Ovary (tissue), 3 donors: ENCODE measurements at regions not wholly inside any gene's neighbourhood (a gene's known extent, or its start where the extent isn't known, plus 50 kb on each side); places are given as distances from the start of the nearest gene placed in this dataset.
"Not testable (repeated sequence)": the region's sequence is repeated elsewhere in the genome, so short reads cannot be mapped to it uniquely, and the experiment has no call there.

Experiments
- EP300 ChIP-seq: sonication (generic); formaldehyde crosslinking; IDR thresholded peaks from one replicate; pipeline ENCODE4 v1.6.1; 2017; ENCODE audit warnings: antibody characterized with exemption
- POLR2A ChIP-seq: fragments of 450-650 bp; IDR thresholded peaks from one replicate; pipeline ENCODE4 v1.6.1; 2017; ENCODE audit warnings: antibody characterized with exemption, mild to moderate bottlenecking, moderate library complexity
- TF ChIP-seq, protein P1 (sequence below), 3 donors: fragments of 450-650 bp in 2 of 3; fragments of 200-600 bp in 1 of 3; IDR thresholded peaks; one replicate each; pipeline versions ENCODE4 v1.5.1 to v1.8.0; 2016 to 2022; ENCODE audit warnings: antibody characterized with exemption in 3 of 3, mild to moderate bottlenecking in 1 of 3
- donor health status: DM: no; HTN: no; CAD: no.

DNA sequence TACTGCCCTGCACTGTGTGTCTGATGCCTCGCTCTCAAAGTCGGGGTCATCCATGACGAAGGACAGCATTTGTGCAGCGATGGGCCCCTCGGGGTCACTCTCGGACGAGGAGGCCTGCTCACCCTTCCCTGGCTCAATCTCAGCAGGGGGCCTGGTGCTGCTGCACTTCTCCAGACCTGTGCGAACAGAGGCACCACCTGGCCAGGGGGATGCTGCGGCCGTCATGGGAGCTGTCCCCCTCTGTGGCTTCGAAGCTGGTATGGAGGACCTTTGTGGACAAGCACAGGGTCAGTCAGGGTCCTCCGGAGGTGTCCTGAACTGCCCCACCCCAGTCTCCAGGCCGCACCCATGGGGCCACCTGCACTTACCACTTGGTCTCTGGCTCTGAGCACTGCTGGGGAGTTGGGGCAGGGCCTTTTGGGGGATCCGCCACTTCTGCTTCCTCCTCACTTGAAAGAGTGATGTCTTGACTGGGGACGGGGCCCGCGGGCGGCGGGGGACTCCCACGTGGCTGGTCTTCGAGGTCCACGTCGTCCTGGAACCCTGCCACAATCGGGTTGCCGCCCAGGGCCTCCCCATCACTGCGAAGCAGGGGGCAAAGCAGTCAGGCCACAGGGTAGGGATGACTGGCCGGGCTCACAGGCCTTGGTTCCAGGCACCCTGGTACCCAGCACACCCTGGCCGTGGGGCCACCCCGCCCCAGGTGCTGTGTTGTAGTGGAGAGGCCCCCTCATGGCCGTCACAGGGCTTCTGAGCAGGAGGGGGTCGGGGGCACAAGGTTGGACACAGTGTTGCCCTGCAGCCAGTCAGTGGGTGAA, 306.7 kb downstream of the CCDC74A start:
- TF ChIP-seq, protein P1, sequence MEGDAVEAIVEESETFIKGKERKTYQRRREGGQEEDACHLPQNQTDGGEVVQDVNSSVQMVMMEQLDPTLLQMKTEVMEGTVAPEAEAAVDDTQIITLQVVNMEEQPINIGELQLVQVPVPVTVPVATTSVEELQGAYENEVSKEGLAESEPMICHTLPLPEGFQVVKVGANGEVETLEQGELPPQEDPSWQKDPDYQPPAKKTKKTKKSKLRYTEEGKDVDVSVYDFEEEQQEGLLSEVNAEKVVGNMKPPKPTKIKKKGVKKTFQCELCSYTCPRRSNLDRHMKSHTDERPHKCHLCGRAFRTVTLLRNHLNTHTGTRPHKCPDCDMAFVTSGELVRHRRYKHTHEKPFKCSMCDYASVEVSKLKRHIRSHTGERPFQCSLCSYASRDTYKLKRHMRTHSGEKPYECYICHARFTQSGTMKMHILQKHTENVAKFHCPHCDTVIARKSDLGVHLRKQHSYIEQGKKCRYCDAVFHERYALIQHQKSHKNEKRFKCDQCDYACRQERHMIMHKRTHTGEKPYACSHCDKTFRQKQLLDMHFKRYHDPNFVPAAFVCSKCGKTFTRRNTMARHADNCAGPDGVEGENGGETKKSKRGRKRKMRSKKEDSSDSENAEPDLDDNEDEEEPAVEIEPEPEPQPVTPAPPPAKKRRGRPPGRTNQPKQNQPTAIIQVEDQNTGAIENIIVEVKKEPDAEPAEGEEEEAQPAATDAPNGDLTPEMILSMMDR (IDR thresholded peaks at IDR 0.05): not testable (repeated sequence)
- TF ChIP-seq POLR2A, EP300: not testable (repeated sequence)
